ENCODE measurements at regions not wholly inside any gene's neighbourhood (a gene's known extent, or its start where the extent isn't known, plus 50 kb on each side); places are given as distances from the start of the nearest gene placed in this dataset.

GRCh38 chr6:117169781-117170281 is 95.5 kb upstream of the VGLL2 start:
- no peak for TF ChIP-seq CTCF (IDR thresholded peaks at IDR 0.05)
- no peak for TF ChIP-seq POLR2A (IDR thresholded peaks at IDR 0.05)

Data from heart left ventricle (tissue), 13 donors.